IMR-90 (cell line): ENCODE measurements at regions not wholly inside any gene's neighbourhood (a gene's known extent, or its start where the extent isn't known, plus 50 kb on each side); places are given as distances from the start of the nearest gene placed in this dataset.

Experiments
- BHLHE40 ChIP-seq: fragments of 150-350 bp; IDR thresholded peaks from 2 replicates; pipeline ENCODE4 v1.6.1; 2016; ENCODE audit warnings: mild to moderate bottlenecking, low read depth, low read length
- FOS ChIP-seq: fragments of 150-350 bp; IDR thresholded peaks from 2 replicates; pipeline ENCODE4 v1.6.1; 2016; ENCODE audit warnings: low read depth, low read length
- NFE2L2 ChIP-seq: fragments of 150-350 bp; IDR thresholded peaks from 2 replicates; pipeline ENCODE4 v1.6.1; 2016; ENCODE audit warnings: low read depth, mild to moderate bottlenecking, low read length
- POLR2A ChIP-seq: IDR thresholded peaks from 2 replicates; pipeline ENCODE4 v1.6.1; 2012; ENCODE audit warnings: mild to moderate bottlenecking, low read depth, low read length
- TF ChIP-seq, protein P1 (sequence below): conservative IDR thresholded peaks from 2 replicates; pipeline ENCODE4 v1.5.1; 2012; ENCODE audit warnings: mild to moderate bottlenecking, low read depth, low read length, improper control_type of control experiment

DNA sequence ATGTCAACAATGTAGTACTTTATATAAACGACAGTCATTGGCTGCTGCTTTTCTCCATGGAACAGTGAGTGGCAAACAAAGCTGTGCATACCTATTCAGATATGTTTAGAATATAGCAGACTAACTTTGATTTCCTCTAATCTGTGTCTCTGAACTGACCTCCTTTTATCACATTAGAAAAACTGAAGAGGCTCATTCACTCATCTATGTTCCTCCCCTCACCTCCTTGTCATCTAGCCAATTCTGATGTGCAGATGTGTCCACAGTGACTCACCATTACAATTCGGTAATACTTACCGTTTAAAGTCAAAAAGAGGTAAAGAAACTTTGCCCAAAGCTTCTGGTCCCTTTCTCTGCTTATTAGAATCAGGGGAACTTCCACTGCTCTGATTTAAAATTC lies 51.5 kb upstream of the RPS13 start:
- TF ChIP-seq, protein P1, sequence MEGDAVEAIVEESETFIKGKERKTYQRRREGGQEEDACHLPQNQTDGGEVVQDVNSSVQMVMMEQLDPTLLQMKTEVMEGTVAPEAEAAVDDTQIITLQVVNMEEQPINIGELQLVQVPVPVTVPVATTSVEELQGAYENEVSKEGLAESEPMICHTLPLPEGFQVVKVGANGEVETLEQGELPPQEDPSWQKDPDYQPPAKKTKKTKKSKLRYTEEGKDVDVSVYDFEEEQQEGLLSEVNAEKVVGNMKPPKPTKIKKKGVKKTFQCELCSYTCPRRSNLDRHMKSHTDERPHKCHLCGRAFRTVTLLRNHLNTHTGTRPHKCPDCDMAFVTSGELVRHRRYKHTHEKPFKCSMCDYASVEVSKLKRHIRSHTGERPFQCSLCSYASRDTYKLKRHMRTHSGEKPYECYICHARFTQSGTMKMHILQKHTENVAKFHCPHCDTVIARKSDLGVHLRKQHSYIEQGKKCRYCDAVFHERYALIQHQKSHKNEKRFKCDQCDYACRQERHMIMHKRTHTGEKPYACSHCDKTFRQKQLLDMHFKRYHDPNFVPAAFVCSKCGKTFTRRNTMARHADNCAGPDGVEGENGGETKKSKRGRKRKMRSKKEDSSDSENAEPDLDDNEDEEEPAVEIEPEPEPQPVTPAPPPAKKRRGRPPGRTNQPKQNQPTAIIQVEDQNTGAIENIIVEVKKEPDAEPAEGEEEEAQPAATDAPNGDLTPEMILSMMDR, result no peak
- TF ChIP-seq FOS, result no peak
- TF ChIP-seq BHLHE40, result no peak
- no peak for TF ChIP-seq NFE2L2
- TF ChIP-seq POLR2A, result no peak
